Endothelial cell of umbilical vein (primary cell): ENCODE measurements at regions not wholly inside any gene's neighbourhood (a gene's known extent, or its start where the extent isn't known, plus 50 kb on each side); places are given as distances from the start of the nearest gene placed in this dataset.

ENCODE experiments used
- BruUV-seq: library from RNA; stranded (reverse); fragments of 400-500 nt; replicated peaks from 2 replicates; lab custom pipeline; 2021; lab: Mats Ljungman, UMichigan
- CTCF ChIA-PET: fragments of 300-600, 350-600 bp; sonication (Branson Sonifier 250); formaldehyde crosslinking; loops from one replicate; lab custom pipeline; 2021; ENCODE audit warnings: antibody characterized with exemption, inconsistent platforms; lab: Charles Lee
- POLR2A ChIA-PET: fragments of 300-600, 350-600 bp; sonication (Branson Sonifier 250); formaldehyde crosslinking; loops from one replicate; lab custom pipeline; 2021; ENCODE audit warnings: antibody characterized with exemption, inconsistent platforms; lab: Charles Lee
- DNase-seq: peaks from one replicate; pipeline ENCODE4 v3.0.0-alpha.2; 2011; ENCODE audit warnings: low read depth, low spot score
- FAIRE-seq: peaks from 2 replicates; lab custom pipeline; 2011; peaks lifted over from hg19 to GRCh38; lab: Jason Lieb, UNC
- H2AFZ ChIP-seq: 2 replicates; pipeline ENCODE4 v1.6.0; 2012; ENCODE audit warnings: low read depth, low read length, control low read depth, inconsistent platforms
- H3K27ac ChIP-seq: 2 replicates; pipeline ENCODE4 v1.5.1; 2011; ENCODE audit warnings: low read depth, mild to moderate bottlenecking, control low read depth, low read length, moderate library complexity; ENCODE audit not compliant: insufficient read depth
- H3K27me3 ChIP-seq, 2 experiments: 2 replicates each; pipeline versions ENCODE4 v1.6.0 to v1.6.1; 2011; ENCODE audit warnings: low read length in 2 of 2, mixed read lengths in 1 of 2; ENCODE audit not compliant: control insufficient read depth in 2 of 2, insufficient read depth in 2 of 2
- H3K36me3 ChIP-seq, 2 experiments: 2 replicates in 1 of 2; 3 replicates in 1 of 2; pipeline ENCODE4 v1.5.1; 2011; ENCODE audit warnings: low read length in 2 of 2, mild to moderate bottlenecking in 1 of 2, moderate library complexity in 1 of 2; ENCODE audit not compliant: control insufficient read depth in 2 of 2, insufficient read depth in 2 of 2; ENCODE audit errors: extremely low read depth in 1 of 2
- H3K4me1 ChIP-seq: 3 replicates; pipeline ENCODE4 v1.5.1; 2011; ENCODE audit warnings: mild to moderate bottlenecking, low read length; ENCODE audit not compliant: control insufficient read depth, insufficient read depth; ENCODE audit errors: extremely low read depth
- H3K4me2 ChIP-seq: 2 replicates; pipeline ENCODE4 v1.6.1; 2011; ENCODE audit warnings: low read length, control low read depth, mixed read lengths; ENCODE audit not compliant: insufficient read depth
- H3K4me3 ChIP-seq, 3 experiments: fragments of 200-600 bp in 1 of 3; sonication (generic), shearing (Covaris generic) in 1 of 3; replicated peaks in 1 of 3; 2 replicates each; pipeline ENCODE4 v1.5.1; 2011 to 2016; ENCODE audit warnings: control low read depth in 3 of 3, low read length in 3 of 3, mild to moderate bottlenecking in 2 of 3, inconsistent platforms in 1 of 3, low read depth in 1 of 3, moderate library complexity in 1 of 3; ENCODE audit not compliant: insufficient read depth in 1 of 3
- H3K79me2 ChIP-seq: 2 replicates; pipeline ENCODE4 v1.6.0; 2012; ENCODE audit warnings: low read length, inconsistent platforms; ENCODE audit not compliant: control insufficient read depth, insufficient read depth
- H3K9ac ChIP-seq: replicated peaks from 2 replicates; pipeline ENCODE3; 2011; ENCODE audit warnings: low read length, control low read depth; ENCODE audit not compliant: insufficient read depth; ENCODE audit errors: extremely low read depth
- H3K9me1 ChIP-seq: replicated peaks from 3 replicates; pipeline ENCODE4 v1.6.0; 2011; ENCODE audit warnings: mild to moderate bottlenecking, low read length; ENCODE audit not compliant: control insufficient read depth, insufficient read depth; ENCODE audit errors: extremely low read depth
- H3K9me3 ChIP-seq: replicated peaks from 2 replicates; pipeline ENCODE4 v1.5.1; 2012; ENCODE audit warnings: low read length, inconsistent platforms; ENCODE audit not compliant: control insufficient read depth, insufficient read depth
- H4K20me1 ChIP-seq: replicated peaks from 2 replicates; pipeline ENCODE3; 2011; ENCODE audit warnings: mild to moderate bottlenecking, low read length; ENCODE audit not compliant: control insufficient read depth, insufficient read depth; ENCODE audit errors: extremely low read depth
- EZH2 ChIP-seq: IDR thresholded peaks from 2 replicates; pipeline ENCODE4 v1.6.1; 2012; ENCODE audit warnings: borderline replicate concordance, low read depth, mild to moderate bottlenecking, moderate library complexity, low read length, inconsistent platforms; ENCODE audit not compliant: severe bottlenecking
- FOS ChIP-seq: IDR thresholded peaks from 2 replicates; pipeline ENCODE4 v1.6.1; 2011; ENCODE audit warnings: mild to moderate bottlenecking, low read length, moderate library complexity, borderline replicate concordance; ENCODE audit not compliant: insufficient read depth
- GATA2 ChIP-seq: IDR thresholded peaks from 2 replicates; pipeline ENCODE4 v1.7.0; 2011; ENCODE audit warnings: low read depth, mild to moderate bottlenecking, moderate library complexity, mixed read lengths, low read length; ENCODE audit not compliant: insufficient read length, insufficient read depth
- JUN ChIP-seq: IDR thresholded peaks from 2 replicates; pipeline ENCODE4 v1.6.1; 2011; ENCODE audit warnings: borderline replicate concordance, low read depth; ENCODE audit not compliant: insufficient read length, insufficient read depth
- MYC ChIP-seq: IDR thresholded peaks from one replicate; pipeline ENCODE4 v1.6.1; 2011; ENCODE audit warnings: mild to moderate bottlenecking, low read depth, low read length
- POLR2A ChIP-seq: IDR thresholded peaks from 2 replicates; pipeline ENCODE4 v1.6.1; 2012; ENCODE audit warnings: low read depth, mild to moderate bottlenecking, control low read depth, low read length
- POLR2AphosphoS5 ChIP-seq: IDR thresholded peaks from 2 replicates; pipeline ENCODE4 v1.6.1; 2012; ENCODE audit warnings: low read depth, mild to moderate bottlenecking, control low read depth, low read length, moderate library complexity; ENCODE audit not compliant: insufficient read depth
- dilution Hi-C: fragments of 300-500 bp; cut with MboI; formaldehyde crosslinking; loops from one replicate; pipeline ENCODE4 v1.15.0; 2019; ENCODE audit warnings: low sequenced_read_pairs; ENCODE audit not compliant: extremely low pct_ligation_motif_present
- intact Hi-C: fragments of 100-400 bp; cut with micrococcal nuclease; formaldehyde crosslinking; loops from one replicate; pipeline ENCODE4 v1.10.0; 2022
- TF ChIP-seq, protein P1 (sequence below), 2 donors: IDR thresholded peaks; 1 replicate in 1 of 2; 2 replicates in 1 of 2; pipeline ENCODE4 v1.5.1; 2011; ENCODE audit warnings: low read length in 2 of 2, mild to moderate bottlenecking in 2 of 2, moderate library complexity in 2 of 2, control low read depth in 1 of 2, inconsistent platforms in 1 of 2, low read depth in 1 of 2; ENCODE audit not compliant: insufficient read depth in 1 of 2; ENCODE audit errors: extremely low read depth in 1 of 2
- TF ChIP-seq, protein P2 (sequence below): IDR thresholded peaks from 2 replicates; pipeline ENCODE4 v1.6.1; 2011; ENCODE audit not compliant: insufficient read depth, insufficient read length

DNA sequence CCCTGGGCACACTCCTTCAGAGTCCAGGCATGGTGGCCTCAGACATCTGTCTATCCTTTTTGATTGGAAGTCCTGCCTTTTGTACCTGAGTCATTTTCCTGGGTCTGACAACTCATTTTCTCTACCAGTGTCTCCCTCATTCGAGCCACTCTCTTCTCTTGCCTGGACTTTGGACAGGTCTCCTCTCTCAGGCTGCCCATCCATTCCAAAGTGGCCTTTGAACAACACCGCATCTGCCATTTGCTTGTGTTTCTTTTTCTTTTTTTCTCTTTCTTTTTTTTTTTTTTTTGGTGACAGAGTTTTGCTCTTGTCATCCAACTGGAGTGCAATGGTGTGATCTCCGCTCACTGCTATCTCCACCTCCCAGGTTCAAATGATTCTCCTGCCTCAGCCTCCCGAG, 142.1 kb upstream of the COBL start:
- Histone ChIP-seq H3K27me3 (no peaks in the 10 kb centered on the region), H2AFZ (no peak overlapping the region), H3K4me3 (no peak overlapping the region), H3K9me3 (no peaks in the 10 kb centered on the region), H3K4me2 (no peak overlapping the region), H4K20me1 (no peaks in the 10 kb centered on the region), H3K9ac (no peak overlapping the region), H3K9me1 (no peaks in the 10 kb centered on the region), H3K27ac (no peak overlapping the region), H3K79me2 (no peaks in the 10 kb centered on the region), H3K36me3 (no peaks in the 10 kb centered on the region), H3K4me1 (no peaks in the 10 kb centered on the region)
- POLR2A ChIA-PET: no interaction called here
- intact Hi-C loops: no loop called here
- dilution Hi-C loops: no loop called here
- CTCF ChIA-PET: no interaction called here
- no TSS peak for BruUV-seq
- DNase-seq (no peak), FAIRE-seq (no peak)
- TF ChIP-seq FOS (no peak), POLR2AphosphoS5 (no peak), EZH2 (no peak), MYC (no peak)
- TF ChIP-seq, protein P1, sequence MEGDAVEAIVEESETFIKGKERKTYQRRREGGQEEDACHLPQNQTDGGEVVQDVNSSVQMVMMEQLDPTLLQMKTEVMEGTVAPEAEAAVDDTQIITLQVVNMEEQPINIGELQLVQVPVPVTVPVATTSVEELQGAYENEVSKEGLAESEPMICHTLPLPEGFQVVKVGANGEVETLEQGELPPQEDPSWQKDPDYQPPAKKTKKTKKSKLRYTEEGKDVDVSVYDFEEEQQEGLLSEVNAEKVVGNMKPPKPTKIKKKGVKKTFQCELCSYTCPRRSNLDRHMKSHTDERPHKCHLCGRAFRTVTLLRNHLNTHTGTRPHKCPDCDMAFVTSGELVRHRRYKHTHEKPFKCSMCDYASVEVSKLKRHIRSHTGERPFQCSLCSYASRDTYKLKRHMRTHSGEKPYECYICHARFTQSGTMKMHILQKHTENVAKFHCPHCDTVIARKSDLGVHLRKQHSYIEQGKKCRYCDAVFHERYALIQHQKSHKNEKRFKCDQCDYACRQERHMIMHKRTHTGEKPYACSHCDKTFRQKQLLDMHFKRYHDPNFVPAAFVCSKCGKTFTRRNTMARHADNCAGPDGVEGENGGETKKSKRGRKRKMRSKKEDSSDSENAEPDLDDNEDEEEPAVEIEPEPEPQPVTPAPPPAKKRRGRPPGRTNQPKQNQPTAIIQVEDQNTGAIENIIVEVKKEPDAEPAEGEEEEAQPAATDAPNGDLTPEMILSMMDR (IDR thresholded peaks at IDR 0.05; ENCODE audit: extremely low read depth in 1 of 2, insufficient read depth in 1 of 2, low read depth in 1 of 2, low read length in 2 of 2): no peak
- TF ChIP-seq, protein P2, sequence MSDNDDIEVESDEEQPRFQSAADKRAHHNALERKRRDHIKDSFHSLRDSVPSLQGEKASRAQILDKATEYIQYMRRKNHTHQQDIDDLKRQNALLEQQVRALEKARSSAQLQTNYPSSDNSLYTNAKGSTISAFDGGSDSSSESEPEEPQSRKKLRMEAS: no peak

DNA sequence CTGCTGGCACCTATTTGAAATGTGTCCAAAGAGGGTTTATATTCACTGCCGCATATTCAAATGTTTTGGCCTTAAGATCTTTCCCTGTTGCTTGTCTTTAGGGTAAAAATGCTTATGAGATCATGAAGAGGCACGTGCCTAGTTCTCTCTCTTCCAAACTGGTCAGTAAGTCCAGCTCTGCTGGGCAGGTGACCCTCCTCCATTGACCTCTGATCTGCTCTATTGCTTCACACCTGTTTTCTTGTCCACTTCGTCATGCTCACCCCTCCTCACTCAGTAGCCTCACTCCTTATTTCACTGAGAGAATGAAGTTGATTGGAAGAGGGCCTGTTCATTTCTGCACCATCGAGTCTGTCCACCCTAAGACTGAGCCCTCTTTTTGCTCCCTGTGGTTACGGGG, 140.5 kb upstream of the COBL start:
- dilution Hi-C loops (no loop called here), intact Hi-C loops (no loop called here)
- BruUV-seq: no TSS peak
- Histone ChIP-seq H3K9me1 (no peaks in the 10 kb centered on the region), H3K9me3 (no peaks in the 10 kb centered on the region), H3K36me3 (no peaks in the 10 kb centered on the region), H3K4me1 (no peaks in the 10 kb centered on the region), H3K27me3 (no peaks in the 10 kb centered on the region), H3K27ac (no peak overlapping the region), H3K4me2 (no peak overlapping the region), H3K4me3 (no peak overlapping the region), H2AFZ (no peak overlapping the region), H4K20me1 (no peaks in the 10 kb centered on the region), H3K79me2 (no peaks in the 10 kb centered on the region), H3K9ac (no peak overlapping the region)
- no peak for DNase-seq
- CTCF ChIA-PET: no interaction called here
- POLR2A ChIA-PET: no interaction called here
- FAIRE-seq: no peak
- no peak for TF ChIP-seq EZH2
- TF ChIP-seq, protein P1 (IDR thresholded peaks at IDR 0.05; ENCODE audit: extremely low read depth in 1 of 2, insufficient read depth in 1 of 2, low read depth in 1 of 2, low read length in 2 of 2): no peak
- no peak for TF ChIP-seq FOS
- TF ChIP-seq JUN: no peak
- TF ChIP-seq POLR2A: no peak
- TF ChIP-seq GATA2: no peak
- TF ChIP-seq, protein P2: no peak
- TF ChIP-seq POLR2AphosphoS5: no peak
- no peak for TF ChIP-seq MYC
